GM13977 (cell line): ENCODE measurements at regions not wholly inside any gene's neighbourhood (a gene's known extent, or its start where the extent isn't known, plus 50 kb on each side); places are given as distances from the start of the nearest gene placed in this dataset.
"Not testable (repeated sequence)": the region's sequence is repeated elsewhere in the genome, so short reads cannot be mapped to it uniquely, and the experiment has no call there.

Experiments used
- DNase-seq: peaks from one replicate; pipeline ENCODE4 v3.0.0; 2012; ENCODE audit warnings: low spot score
- CTCF ChIP-seq: IDR thresholded peaks from 2 replicates; pipeline ENCODE4 v1.5.1; 2012; ENCODE audit warnings: mild to moderate bottlenecking, control low read depth; ENCODE audit not compliant: insufficient read depth; ENCODE audit errors: extremely low read depth, missing control alignments
- in situ Hi-C: fragments of 300-500 bp; cut with MboI; formaldehyde crosslinking; loops from one replicate; pipeline ENCODE4 v1.12.0; 2022; ENCODE audit warnings: low sequenced_read_pairs, low pct_unique_long_range_greater_than_20kb, mixed read lengths, inconsistent platforms; ENCODE audit not compliant: unreplicated experiment

- no peak for DNase-seq
- in situ Hi-C loops = no loop called here
These were observed 560.0 kb upstream of the CDH2 start for GRCh38 chr18:28736951-28737350.

GRCh38 chr18:28736223-28736622, 559.3 kb upstream of the CDH2 start:
- DNase-seq = no peak
- in situ Hi-C loops = no loop called here
- no peak for TF ChIP-seq CTCF

More at GRCh38 chr18:28736951-28737350, 560.0 kb upstream of the CDH2 start:
- TF ChIP-seq CTCF = no peak

- DNase-seq = no peak
- TF ChIP-seq CTCF = no peak
- in situ Hi-C loops = no loop called here
These were observed 558.8 kb upstream of the CDH2 start for GRCh38 chr18:28735731-28736130.

GRCh38 chr18:28729321-28729720, 552.4 kb upstream of the CDH2 start:
- no peak for DNase-seq
- no peak for TF ChIP-seq CTCF
- in situ Hi-C loops = no loop called here

GRCh38 chr18:28728891-28729290, 552.0 kb upstream of the CDH2 start:
- no peak for DNase-seq
- TF ChIP-seq CTCF = no peak
- in situ Hi-C loops = no loop called here

- in situ Hi-C loops, DNase-seq: not testable (repeated sequence)
These were observed 550.3 kb upstream of the CDH2 start for GRCh38 chr18:28727189-28727588.

DNA sequence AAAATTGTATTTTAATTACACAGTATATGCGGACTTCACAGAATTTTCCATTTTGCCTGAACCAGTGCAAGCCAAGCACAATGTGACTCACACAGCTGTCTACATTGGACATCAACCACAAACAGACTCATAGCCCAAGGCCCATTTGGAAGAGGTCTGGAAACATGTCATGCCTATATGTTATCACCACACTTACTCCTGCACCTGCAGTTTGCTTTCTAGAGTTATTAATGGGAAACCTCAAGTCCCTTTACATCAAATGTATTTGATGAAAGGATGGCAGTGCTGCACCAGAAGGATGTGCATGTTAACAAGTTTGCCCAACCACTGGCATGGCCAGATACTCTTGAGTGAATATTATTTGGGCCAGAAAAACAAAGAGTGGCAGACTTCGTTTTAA, 548.9 kb upstream of the CDH2 start:
- no peak for DNase-seq
- TF ChIP-seq CTCF = no peak
- in situ Hi-C loops = no loop called here
